GM19351 (cell line): ENCODE measurements at regions not wholly inside any gene's neighbourhood (a gene's known extent, or its start where the extent isn't known, plus 50 kb on each side); places are given as distances from the start of the nearest gene placed in this dataset.

Experiments used
- ATAC-seq: cut with Tn5 transposase; IDR thresholded peaks from one replicate; pipeline ENCODE4 v1.9.1; 2021; ENCODE audit warnings: mild to moderate bottlenecking, moderate library complexity; ENCODE audit not compliant: unreplicated experiment

- peak; percentile 73 for ATAC-seq
These were observed 116.6 kb upstream of the HIVEP3 start for GRCh38 chr1:42035205-42035829.

GRCh38 chr1:42034426-42034825, 115.7 kb upstream of the HIVEP3 start:
- no peak for ATAC-seq

GRCh38 chr1:42033629-42034028, 114.9 kb upstream of the HIVEP3 start:
- ATAC-seq: no peak

- ATAC-seq: no peak
These were observed 99.0 kb upstream of the HIVEP3 start for GRCh38 chr1:42017730-42018129.

- peak; percentile 71 for ATAC-seq
These were observed 98.5 kb upstream of the HIVEP3 start for GRCh38 chr1:42017259-42017658.

- no peak for ATAC-seq
These were observed 96.1 kb upstream of the HIVEP3 start for GRCh38 chr1:42014823-42015222.

GRCh38 chr1:42013881-42014470, 95.3 kb upstream of the HIVEP3 start:
- no peak for ATAC-seq

GRCh38 chr1:42012852-42013251, 94.1 kb upstream of the HIVEP3 start:
- no peak for ATAC-seq

- ATAC-seq: no peak
These were observed 91.7 kb upstream of the HIVEP3 start for GRCh38 chr1:42010381-42010780.

GRCh38 chr1:42008264-42008663, 89.5 kb upstream of the HIVEP3 start:
- ATAC-seq: no peak

- no peak for ATAC-seq
These were observed 88.1 kb upstream of the HIVEP3 start for GRCh38 chr1:42006836-42007235.

GRCh38 chr1:42006093-42006492, 87.4 kb upstream of the HIVEP3 start:
- no peak for ATAC-seq

- ATAC-seq: no peak
These were observed 86.8 kb upstream of the HIVEP3 start for GRCh38 chr1:42005530-42005929.

- ATAC-seq: no peak
These were observed 86.1 kb upstream of the HIVEP3 start for GRCh38 chr1:42004860-42005259.

GRCh38 chr1:42004322-42004721, 85.6 kb upstream of the HIVEP3 start:
- ATAC-seq: no peak

- ATAC-seq: no peak
These were observed 84.7 kb upstream of the HIVEP3 start for GRCh38 chr1:42003433-42003832.

- no peak for ATAC-seq
These were observed 83.5 kb upstream of the HIVEP3 start for GRCh38 chr1:42002220-42002619.

- no peak for ATAC-seq
These were observed 82.0 kb upstream of the HIVEP3 start for GRCh38 chr1:42000766-42001165.

- ATAC-seq: no peak
These were observed 81.2 kb upstream of the HIVEP3 start for GRCh38 chr1:41999884-42000283.

GRCh38 chr1:41998250-41998649, 79.5 kb upstream of the HIVEP3 start:
- no peak for ATAC-seq

GRCh38 chr1:41997153-41997552, 78.4 kb upstream of the HIVEP3 start:
- ATAC-seq: no peak

- no peak for ATAC-seq
These were observed 76.9 kb upstream of the HIVEP3 start for GRCh38 chr1:41995441-41996130.
